HG02981 (cell line): ENCODE measurements at regions not wholly inside any gene's neighbourhood (a gene's known extent, or its start where the extent isn't known, plus 50 kb on each side); places are given as distances from the start of the nearest gene placed in this dataset.

Experiments used
- ATAC-seq: cut with Tn5 transposase; IDR thresholded peaks from one replicate; pipeline ENCODE4 v1.9.1; 2021; ENCODE audit warnings: mild to moderate bottlenecking, moderate library complexity; ENCODE audit not compliant: unreplicated experiment

- no peak for ATAC-seq
Measured at GRCh38 chr13:76153239-76153638, 517.1 kb downstream of the LMO7 start.

- ATAC-seq: no peak
Measured at GRCh38 chr13:76148926-76149325, 512.8 kb downstream of the LMO7 start.

GRCh38 chr13:76148374-76148773 lies 512.2 kb downstream of the LMO7 start:
- no peak for ATAC-seq

- no peak for ATAC-seq
Measured at GRCh38 chr13:76132532-76132931, 496.4 kb downstream of the LMO7 start.

GRCh38 chr13:76131551-76131950 lies 495.4 kb downstream of the LMO7 start:
- ATAC-seq: no peak

- ATAC-seq: no peak
Measured at GRCh38 chr13:76129305-76130000, 493.3 kb downstream of the LMO7 start.

GRCh38 chr13:76127922-76128321 lies 491.8 kb downstream of the LMO7 start:
- no peak for ATAC-seq

GRCh38 chr13:76123548-76123947 lies 487.4 kb downstream of the LMO7 start:
- ATAC-seq: no peak

GRCh38 chr13:76116751-76117360 lies 480.7 kb downstream of the LMO7 start:
- no peak for ATAC-seq

GRCh38 chr13:76106763-76107162 lies 470.6 kb downstream of the LMO7 start:
- no peak for ATAC-seq

- no peak for ATAC-seq
Measured at GRCh38 chr13:76094645-76095044, 458.5 kb downstream of the LMO7 start.

GRCh38 chr13:76091076-76091475 lies 454.9 kb downstream of the LMO7 start:
- no peak for ATAC-seq

- ATAC-seq: no peak
Measured at GRCh38 chr13:76086729-76087128, 450.6 kb downstream of the LMO7 start.

- ATAC-seq: no peak
Measured at GRCh38 chr13:76067850-76068249, 431.7 kb downstream of the LMO7 start.

- no peak for ATAC-seq
Measured at GRCh38 chr13:76053181-76053580, 417.1 kb downstream of the LMO7 start.

GRCh38 chr13:76049376-76049746 lies 413.2 kb downstream of the LMO7 start:
- ATAC-seq: no peak

- no peak for ATAC-seq
Measured at GRCh38 chr13:76048675-76049375, 412.7 kb downstream of the LMO7 start.

- ATAC-seq: no peak
Measured at GRCh38 chr13:76048131-76048530, 412.0 kb downstream of the LMO7 start.

GRCh38 chr13:76043874-76044273 lies 407.7 kb downstream of the LMO7 start:
- ATAC-seq: no peak

- ATAC-seq: no peak
Measured at GRCh38 chr13:76038920-76039716, 403.0 kb downstream of the LMO7 start.

- ATAC-seq: no peak
Measured at GRCh38 chr13:76036176-76036575, 400.0 kb downstream of the LMO7 start.
